Right ventricle myocardium inferior (tissue), 1 donor: ENCODE measurements at regions not wholly inside any gene's neighbourhood (a gene's known extent, or its start where the extent isn't known, plus 50 kb on each side); places are given as distances from the start of the nearest gene placed in this dataset.

Source experiments
- ATAC-seq: fragments of 200-7000 bp; cut with Tn5 transposase; one replicate; pipeline ENCODE4 v1.9.1; 2020; ENCODE audit warnings: mild to moderate bottlenecking, moderate library complexity
- DNase-seq: peaks from one replicate; pipeline ENCODE4 v3.0.0; 2021; ENCODE audit errors: missing footprints
- intact Hi-C: fragments of 100-400 bp; cut with DNase I; formaldehyde crosslinking; loops from one replicate; pipeline ENCODE4 v1.11.0; 2022
- donor health status: DM: no; HTN: yes; CAD: no; lungs with severe emphysema.

GRCh38 chr1:39105841-39106765, 80.0 kb downstream of the NDUFS5 start:
- ATAC-seq = peak; percentile 20
- DNase-seq = peak; percentile 78
- intact Hi-C loops = loop anchor here (2.0 to 10.0 kb wide), 2 partner anchors 27 to 439 kb away; no protein-coding TSS in a partner anchor

- DNase-seq (no peak), ATAC-seq (no peak)
- intact Hi-C loops = loop anchor here (2.0 to 10.0 kb wide), 2 partner anchors 26 to 438 kb away; no protein-coding TSS in a partner anchor
Measured at GRCh38 chr1:39106801-39107327, 80.7 kb downstream of the NDUFS5 start.

- ATAC-seq (no peak), DNase-seq (no peak)
- intact Hi-C loops = loop anchor here (2.0 to 10.0 kb wide), 2 partner anchors 25 to 437 kb away; no protein-coding TSS in a partner anchor
Measured at GRCh38 chr1:39107341-39108290, 81.5 kb downstream of the NDUFS5 start.

GRCh38 chr1:39109644-39110043, 83.5 kb downstream of the NDUFS5 start:
- intact Hi-C loops = loop anchor here (10.0 kb wide), 1 partner anchor 435 kb away; no protein-coding TSS in a partner anchor
- ATAC-seq (no peak), DNase-seq (no peak)

- intact Hi-C loops = no loop called here
- ATAC-seq (peak; percentile 79), DNase-seq (no peak)
Measured at GRCh38 chr1:39110325-39110851, 84.2 kb downstream of the NDUFS5 start.

- no peak for ATAC-seq
- no peak for DNase-seq
- intact Hi-C loops = no loop called here
Measured at GRCh38 chr1:39110882-39111281, 84.7 kb downstream of the NDUFS5 start.

GRCh38 chr1:39113109-39113743, 87.1 kb downstream of the NDUFS5 start:
- intact Hi-C loops = no loop called here
- no peak for ATAC-seq

GRCh38 chr1:39115271-39116110, 89.0 kb upstream of the MACF1 start:
- ATAC-seq = no peak
- no peak for DNase-seq
- intact Hi-C loops = no loop called here

More at GRCh38 chr1:39113109-39113743, 87.1 kb downstream of the NDUFS5 start:
- DNase-seq = no peak

- intact Hi-C loops = no loop called here
Measured at GRCh38 chr1:39116116-39116607, 88.3 kb upstream of the MACF1 start.

GRCh38 chr1:39116860-39117728, 87.4 kb upstream of the MACF1 start:
- no peak for DNase-seq
- ATAC-seq = no peak
- intact Hi-C loops = no loop called here

More at GRCh38 chr1:39116116-39116607, 88.3 kb upstream of the MACF1 start:
- DNase-seq = no peak
- no peak for ATAC-seq

- intact Hi-C loops = no loop called here
- DNase-seq (no peak), ATAC-seq (no peak)
Measured at GRCh38 chr1:39117899-39118450, 86.5 kb upstream of the MACF1 start.

- ATAC-seq (no peak), DNase-seq (no peak)
- intact Hi-C loops = no loop called here
Measured at GRCh38 chr1:39122056-39122455, 82.4 kb upstream of the MACF1 start.

- intact Hi-C loops = no loop called here
- DNase-seq (no peak), ATAC-seq (no peak)
Measured at GRCh38 chr1:39124282-39124681, 80.2 kb upstream of the MACF1 start.

- no peak for ATAC-seq
- no peak for DNase-seq
- intact Hi-C loops = no loop called here
Measured at GRCh38 chr1:39127513-39127912, 77.0 kb upstream of the MACF1 start.

GRCh38 chr1:39128126-39128525, 76.4 kb upstream of the MACF1 start:
- intact Hi-C loops = no loop called here
- DNase-seq (no peak), ATAC-seq (no peak)

GRCh38 chr1:39128959-39129358, 75.5 kb upstream of the MACF1 start:
- DNase-seq (no peak), ATAC-seq (no peak)
- intact Hi-C loops = no loop called here
